Panc1 (cell line): ENCODE measurements at regions not wholly inside any gene's neighbourhood (a gene's known extent, or its start where the extent isn't known, plus 50 kb on each side); places are given as distances from the start of the nearest gene placed in this dataset.

Experiments used
- ATAC-seq: fragments of 200-7000 bp; cut with Tn5 transposase; 2 replicates; pipeline ENCODE4 v1.9.1; 2020; ENCODE audit warnings: mild to moderate bottlenecking, moderate library complexity
- BruUV-seq: library from RNA; stranded (reverse); fragments of 400-500 nt; replicated peaks from 2 replicates; lab custom pipeline; 2021; lab: Mats Ljungman, UMichigan
- CTCF ChIA-PET: fragments of 300-600 bp; sonication (Branson Sonifier 250); formaldehyde crosslinking; loops from one replicate; lab custom pipeline; 2022; ENCODE audit warnings: antibody characterized with exemption; lab: Charles Lee
- POLR2A ChIA-PET: fragments of 300-600 bp; sonication (Branson Sonifier 250); formaldehyde crosslinking; loops from one replicate; lab custom pipeline; 2022; ENCODE audit warnings: antibody characterized with exemption; lab: Charles Lee
- DNase-seq: peaks from one replicate; pipeline ENCODE4 v3.0.0-alpha.2; 2010; ENCODE audit warnings: low read depth, low spot score
- H3K27ac ChIP-seq: 2 replicates; pipeline ENCODE4 v1.5.1; 2011; ENCODE audit warnings: mild to moderate bottlenecking, low read length, inconsistent platforms
- H3K27me3 ChIP-seq: fragments of 200-500 bp; sonication (Bioruptor generic); 2 replicates; pipeline ENCODE4 v1.6.0; 2014; ENCODE audit warnings: low read length, inconsistent platforms; ENCODE audit not compliant: control insufficient read depth, insufficient read depth
- H3K36me3 ChIP-seq: fragments of 200-500 bp; sonication (Bioruptor generic); 2 replicates; pipeline ENCODE4 v1.5.1; 2014; ENCODE audit warnings: inconsistent platforms, mild to moderate bottlenecking, low read length, moderate library complexity; ENCODE audit not compliant: control insufficient read depth, insufficient read depth
- H3K4me1 ChIP-seq: 2 replicates; pipeline ENCODE4 v1.5.1; 2011; ENCODE audit warnings: inconsistent platforms, mild to moderate bottlenecking, low read length, moderate library complexity; ENCODE audit not compliant: control insufficient read depth, insufficient read depth
- H3K4me3 ChIP-seq, 2 experiments: 2 replicates each; pipeline ENCODE4 v1.5.1; 2011 to 2012; ENCODE audit warnings: low read depth in 2 of 2, low read length in 2 of 2, mild to moderate bottlenecking in 2 of 2, inconsistent platforms in 1 of 2, moderate library complexity in 1 of 2
- H3K9me3 ChIP-seq: fragments of 200-500 bp; sonication (Bioruptor generic); 2 replicates; pipeline ENCODE4 v1.5.1; 2014; ENCODE audit warnings: low read depth, mild to moderate bottlenecking, inconsistent platforms, low read length, moderate library complexity; ENCODE audit not compliant: control insufficient read depth, insufficient read depth
- POLR2AphosphoS5 ChIP-seq: IDR thresholded peaks from 2 replicates; pipeline ENCODE4 v1.6.1; 2012; ENCODE audit warnings: mild to moderate bottlenecking, low read depth, low read length, moderate library complexity
- SIN3A ChIP-seq: IDR thresholded peaks from 2 replicates; pipeline ENCODE4 v1.6.1; 2012; ENCODE audit warnings: low read depth, mild to moderate bottlenecking, low read length, moderate library complexity, borderline replicate concordance; ENCODE audit not compliant: insufficient read depth
- TCF7L2 ChIP-seq: IDR thresholded peaks from 2 replicates; pipeline ENCODE4 v1.6.1; 2011; ENCODE audit warnings: mild to moderate bottlenecking, low read depth, low read length, inconsistent platforms
- in situ Hi-C: cut with HindIII; loops from 2 replicates; pipeline ENCODE4 v1.10.0; 2016; ENCODE audit warnings: low sequenced_read_pairs, low pct_unique_long_range_greater_than_20kb
- intact Hi-C: fragments of 100-400 bp; cut with micrococcal nuclease; formaldehyde crosslinking; loops from one replicate; pipeline ENCODE4 v1.10.0; 2022; ENCODE audit not compliant: unreplicated experiment
- TF ChIP-seq, protein P1 (sequence below), 2 experiments: IDR thresholded peaks; 2 replicates each; pipeline ENCODE4 v1.6.1; 2011 to 2012; ENCODE audit warnings: low read depth in 2 of 2, control low read depth in 1 of 2, low read length in 1 of 2, mild to moderate bottlenecking in 1 of 2, moderate library complexity in 1 of 2; ENCODE audit not compliant: insufficient read depth in 1 of 2
- TF ChIP-seq, protein P2 (sequence below): fragments of 450-650 bp; IDR thresholded peaks from 2 replicates; pipeline ENCODE4 v1.5.1; 2017; ENCODE audit warnings: mild to moderate bottlenecking

DNA sequence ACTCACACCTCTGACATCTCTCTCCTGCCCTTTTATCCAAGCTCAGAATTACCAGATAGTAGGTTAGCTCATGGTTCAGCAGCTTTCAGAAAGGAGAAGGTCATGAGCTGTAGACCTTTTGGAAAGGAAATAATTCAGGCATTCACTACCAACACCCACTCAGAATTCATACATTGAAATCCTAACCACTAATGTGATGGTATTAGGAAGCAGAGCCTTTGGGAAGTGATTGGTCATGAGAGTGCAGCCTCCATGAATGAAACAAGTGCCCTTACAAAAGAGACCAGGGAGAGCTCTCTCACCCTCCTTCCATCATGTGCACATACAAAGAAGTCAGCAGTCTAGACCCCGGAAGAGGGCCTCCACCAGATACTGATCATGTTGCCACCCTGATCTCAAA lies 315.8 kb upstream of the CCDC54 start:
- no peaks in the 10 kb centered on the region; the same call in 1 of the 2 replicates for H3K36me3 ChIP-seq
- ATAC-seq (no peak), DNase-seq (no peak)
- intact Hi-C loops: loop anchor here (10.0 kb wide), 2 partner anchors 447 to 1377 kb away; no protein-coding TSS in a partner anchor
- H3K27ac ChIP-seq: no peak overlapping the region
- in situ Hi-C loops: no loop called here
- no TSS peak for BruUV-seq
- POLR2A ChIA-PET: no interaction called here
- H3K27me3 ChIP-seq: no peaks in the 10 kb centered on the region
- H3K4me1 ChIP-seq: no peaks in the 10 kb centered on the region
- CTCF ChIA-PET: no interaction called here
- no peak overlapping the region for H3K4me3 ChIP-seq
- no peaks in the 10 kb centered on the region for H3K9me3 ChIP-seq
- TF ChIP-seq, protein P1, sequence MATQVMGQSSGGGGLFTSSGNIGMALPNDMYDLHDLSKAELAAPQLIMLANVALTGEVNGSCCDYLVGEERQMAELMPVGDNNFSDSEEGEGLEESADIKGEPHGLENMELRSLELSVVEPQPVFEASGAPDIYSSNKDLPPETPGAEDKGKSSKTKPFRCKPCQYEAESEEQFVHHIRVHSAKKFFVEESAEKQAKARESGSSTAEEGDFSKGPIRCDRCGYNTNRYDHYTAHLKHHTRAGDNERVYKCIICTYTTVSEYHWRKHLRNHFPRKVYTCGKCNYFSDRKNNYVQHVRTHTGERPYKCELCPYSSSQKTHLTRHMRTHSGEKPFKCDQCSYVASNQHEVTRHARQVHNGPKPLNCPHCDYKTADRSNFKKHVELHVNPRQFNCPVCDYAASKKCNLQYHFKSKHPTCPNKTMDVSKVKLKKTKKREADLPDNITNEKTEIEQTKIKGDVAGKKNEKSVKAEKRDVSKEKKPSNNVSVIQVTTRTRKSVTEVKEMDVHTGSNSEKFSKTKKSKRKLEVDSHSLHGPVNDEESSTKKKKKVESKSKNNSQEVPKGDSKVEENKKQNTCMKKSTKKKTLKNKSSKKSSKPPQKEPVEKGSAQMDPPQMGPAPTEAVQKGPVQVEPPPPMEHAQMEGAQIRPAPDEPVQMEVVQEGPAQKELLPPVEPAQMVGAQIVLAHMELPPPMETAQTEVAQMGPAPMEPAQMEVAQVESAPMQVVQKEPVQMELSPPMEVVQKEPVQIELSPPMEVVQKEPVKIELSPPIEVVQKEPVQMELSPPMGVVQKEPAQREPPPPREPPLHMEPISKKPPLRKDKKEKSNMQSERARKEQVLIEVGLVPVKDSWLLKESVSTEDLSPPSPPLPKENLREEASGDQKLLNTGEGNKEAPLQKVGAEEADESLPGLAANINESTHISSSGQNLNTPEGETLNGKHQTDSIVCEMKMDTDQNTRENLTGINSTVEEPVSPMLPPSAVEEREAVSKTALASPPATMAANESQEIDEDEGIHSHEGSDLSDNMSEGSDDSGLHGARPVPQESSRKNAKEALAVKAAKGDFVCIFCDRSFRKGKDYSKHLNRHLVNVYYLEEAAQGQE (IDR thresholded peaks at IDR 0.05; ENCODE audit: insufficient read depth in 1 of 2, low read depth in 2 of 2, low read length in 1 of 2): no peak
- TF ChIP-seq TCF7L2 (no peak), POLR2AphosphoS5 (no peak), SIN3A (no peak)
- TF ChIP-seq, protein P2, sequence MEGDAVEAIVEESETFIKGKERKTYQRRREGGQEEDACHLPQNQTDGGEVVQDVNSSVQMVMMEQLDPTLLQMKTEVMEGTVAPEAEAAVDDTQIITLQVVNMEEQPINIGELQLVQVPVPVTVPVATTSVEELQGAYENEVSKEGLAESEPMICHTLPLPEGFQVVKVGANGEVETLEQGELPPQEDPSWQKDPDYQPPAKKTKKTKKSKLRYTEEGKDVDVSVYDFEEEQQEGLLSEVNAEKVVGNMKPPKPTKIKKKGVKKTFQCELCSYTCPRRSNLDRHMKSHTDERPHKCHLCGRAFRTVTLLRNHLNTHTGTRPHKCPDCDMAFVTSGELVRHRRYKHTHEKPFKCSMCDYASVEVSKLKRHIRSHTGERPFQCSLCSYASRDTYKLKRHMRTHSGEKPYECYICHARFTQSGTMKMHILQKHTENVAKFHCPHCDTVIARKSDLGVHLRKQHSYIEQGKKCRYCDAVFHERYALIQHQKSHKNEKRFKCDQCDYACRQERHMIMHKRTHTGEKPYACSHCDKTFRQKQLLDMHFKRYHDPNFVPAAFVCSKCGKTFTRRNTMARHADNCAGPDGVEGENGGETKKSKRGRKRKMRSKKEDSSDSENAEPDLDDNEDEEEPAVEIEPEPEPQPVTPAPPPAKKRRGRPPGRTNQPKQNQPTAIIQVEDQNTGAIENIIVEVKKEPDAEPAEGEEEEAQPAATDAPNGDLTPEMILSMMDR: no peak

DNA sequence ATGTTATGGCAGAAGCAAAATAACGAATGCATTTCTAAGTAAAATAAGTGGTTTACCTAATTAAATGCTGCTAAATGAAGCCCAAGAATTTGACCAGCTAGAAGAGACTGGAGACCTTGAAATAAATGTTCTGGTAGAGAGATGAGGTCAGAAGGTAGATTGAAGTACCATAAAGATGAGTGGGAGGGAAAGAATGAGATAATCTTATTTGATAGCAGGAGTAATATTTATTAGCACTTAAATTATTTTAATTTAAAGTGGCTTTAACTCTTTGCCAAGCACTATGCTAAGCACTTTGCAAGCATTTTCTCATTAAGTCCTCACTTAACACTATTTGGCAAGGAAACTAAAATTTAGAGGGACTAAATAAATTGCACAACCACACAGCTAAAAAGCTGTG lies 314.9 kb upstream of the CCDC54 start:
- intact Hi-C loops (loop anchor here (10.0 kb wide), 2 partner anchors 448 to 1378 kb away; no protein-coding TSS in a partner anchor), in situ Hi-C loops (no loop called here)
- no peaks in the 10 kb centered on the region for H3K4me1 ChIP-seq
- no TSS peak for BruUV-seq
- no peak overlapping the region for H3K27ac ChIP-seq
- no peak overlapping the region for H3K4me3 ChIP-seq
- ChIA-PET CTCF (interaction anchor here (0.6 kb wide), 1 partner anchor 21 kb away, joined by 4 read pairs; no protein-coding TSS in a partner anchor), POLR2A (no interaction called here)
- H3K36me3 ChIP-seq: no peaks in the 10 kb centered on the region; the same call in 1 of the 2 replicates
- no peak for DNase-seq
- H3K9me3 ChIP-seq: no peaks in the 10 kb centered on the region
- ATAC-seq: no peak
- no peak for TF ChIP-seq TCF7L2
- TF ChIP-seq POLR2AphosphoS5: no peak
- TF ChIP-seq, protein P1 (IDR thresholded peaks at IDR 0.05; ENCODE audit: insufficient read depth in 1 of 2, low read depth in 2 of 2, low read length in 1 of 2): no peak
- TF ChIP-seq SIN3A: no peak
- TF ChIP-seq, protein P2: no peak
- no peaks in the 10 kb centered on the region for H3K27me3 ChIP-seq
